ENCODE measurements at regions not wholly inside any gene's neighbourhood (a gene's known extent, or its start where the extent isn't known, plus 50 kb on each side); places are given as distances from the start of the nearest gene placed in this dataset.

- TF ChIP-seq CTCF (IDR thresholded peaks at IDR 0.05) = no peak
- TF ChIP-seq POLR2A (IDR thresholded peaks at IDR 0.05) = no peak
- TF ChIP-seq EP300 (IDR thresholded peaks at IDR 0.05) = no peak
These were observed 308.3 kb downstream of the KCNRG start for GRCh38 chr13:50323440-50324065.

All from ovary (tissue), 3 donors.